GM21825 (cell line): ENCODE measurements at regions not wholly inside any gene's neighbourhood (a gene's known extent, or its start where the extent isn't known, plus 50 kb on each side); places are given as distances from the start of the nearest gene placed in this dataset.

ENCODE experiments used
- ATAC-seq: cut with Tn5 transposase; IDR thresholded peaks from one replicate; pipeline ENCODE4 v1.9.1; 2021; ENCODE audit warnings: mild to moderate bottlenecking, moderate library complexity; ENCODE audit not compliant: unreplicated experiment

- ATAC-seq: no peak
These were observed 1075.0 kb downstream of the TTLL7 start for GRCh38 chr1:82923931-82924330.

- ATAC-seq: no peak
These were observed 1077.2 kb downstream of the TTLL7 start for GRCh38 chr1:82921759-82922158.

GRCh38 chr1:82920418-82921248 lies 1078.3 kb downstream of the TTLL7 start:
- ATAC-seq: no peak

GRCh38 chr1:82919837-82920236 lies 1079.1 kb downstream of the TTLL7 start:
- ATAC-seq: no peak

GRCh38 chr1:82907313-82907712 lies 1091.6 kb downstream of the TTLL7 start:
- ATAC-seq: no peak

- ATAC-seq: no peak
These were observed 1095.3 kb downstream of the TTLL7 start for GRCh38 chr1:82903626-82904025.

- no peak for ATAC-seq
These were observed 1097.4 kb downstream of the TTLL7 start for GRCh38 chr1:82901561-82901960.

GRCh38 chr1:82901118-82901517 lies 1097.8 kb downstream of the TTLL7 start:
- ATAC-seq: no peak

GRCh38 chr1:82899017-82899416 lies 1098.3 kb downstream of the ADGRL2 start:
- no peak for ATAC-seq

GRCh38 chr1:82897549-82897948 lies 1096.8 kb downstream of the ADGRL2 start:
- no peak for ATAC-seq

GRCh38 chr1:82896036-82896435 lies 1095.3 kb downstream of the ADGRL2 start:
- no peak for ATAC-seq

- ATAC-seq: no peak
These were observed 1093.9 kb downstream of the ADGRL2 start for GRCh38 chr1:82894635-82895034.

- no peak for ATAC-seq
These were observed 1093.2 kb downstream of the ADGRL2 start for GRCh38 chr1:82893712-82894470.

GRCh38 chr1:82880506-82880905 lies 1079.8 kb downstream of the ADGRL2 start:
- no peak for ATAC-seq

GRCh38 chr1:82879701-82880305 lies 1079.1 kb downstream of the ADGRL2 start:
- ATAC-seq: no peak

- no peak for ATAC-seq
These were observed 1074.4 kb downstream of the ADGRL2 start for GRCh38 chr1:82875170-82875569.

- no peak for ATAC-seq
These were observed 1073.3 kb downstream of the ADGRL2 start for GRCh38 chr1:82874041-82874440.

GRCh38 chr1:82870332-82870731 lies 1069.6 kb downstream of the ADGRL2 start:
- no peak for ATAC-seq

GRCh38 chr1:82867781-82868180 lies 1067.0 kb downstream of the ADGRL2 start:
- ATAC-seq: no peak

GRCh38 chr1:82861749-82862148 lies 1061.0 kb downstream of the ADGRL2 start:
- no peak for ATAC-seq

- no peak for ATAC-seq
These were observed 1057.3 kb downstream of the ADGRL2 start for GRCh38 chr1:82858031-82858430.

GRCh38 chr1:82849460-82849859 lies 1048.7 kb downstream of the ADGRL2 start:
- no peak for ATAC-seq
